ENCODE measurements at regions not wholly inside any gene's neighbourhood (a gene's known extent, or its start where the extent isn't known, plus 50 kb on each side); places are given as distances from the start of the nearest gene placed in this dataset.

DNA sequence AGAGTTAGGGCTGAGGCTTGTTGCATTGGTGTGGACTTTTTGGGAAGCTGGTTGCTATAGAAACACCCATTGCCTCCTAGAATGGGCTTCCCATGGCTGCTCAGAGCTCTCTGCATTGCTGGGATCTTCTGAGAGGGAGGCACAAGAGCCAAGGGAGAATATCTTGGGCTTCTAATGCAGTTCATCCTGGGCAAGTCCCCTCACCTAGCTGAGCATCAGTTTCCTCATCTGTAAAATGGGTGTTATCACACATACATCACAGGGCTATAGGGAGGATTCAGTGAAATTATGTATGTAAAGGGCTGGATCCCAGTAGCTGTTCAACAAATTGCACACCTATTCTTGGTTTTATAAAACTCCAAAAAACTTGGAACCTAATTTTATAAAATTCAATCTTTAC, 106.1 kb upstream of the ALDH1B1 start:
- DNase-seq (ENCODE audit: low spot score) = no peak

DNA sequence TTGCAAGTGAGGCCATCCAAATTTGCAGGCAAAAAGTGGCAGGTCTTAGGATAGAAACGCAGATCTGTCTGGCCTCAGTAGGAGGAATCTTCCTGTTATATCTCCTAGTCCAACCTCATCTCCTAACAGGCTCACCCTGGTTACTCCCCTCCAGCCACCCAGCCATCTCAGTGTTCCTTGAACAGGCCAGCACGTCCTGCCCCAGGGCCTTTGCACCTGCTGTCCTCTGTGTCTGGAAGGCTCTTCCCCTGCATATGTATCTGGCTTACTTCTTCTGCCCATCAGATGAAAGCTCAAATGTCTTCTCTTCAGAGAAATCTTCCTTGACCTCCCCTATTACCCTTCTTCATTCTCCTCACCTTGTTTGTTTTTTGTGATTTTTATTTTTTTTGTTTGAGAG, 107.3 kb upstream of the ALDH1B1 start:
- peak; percentile 14 for DNase-seq (ENCODE audit: low spot score)

DNA sequence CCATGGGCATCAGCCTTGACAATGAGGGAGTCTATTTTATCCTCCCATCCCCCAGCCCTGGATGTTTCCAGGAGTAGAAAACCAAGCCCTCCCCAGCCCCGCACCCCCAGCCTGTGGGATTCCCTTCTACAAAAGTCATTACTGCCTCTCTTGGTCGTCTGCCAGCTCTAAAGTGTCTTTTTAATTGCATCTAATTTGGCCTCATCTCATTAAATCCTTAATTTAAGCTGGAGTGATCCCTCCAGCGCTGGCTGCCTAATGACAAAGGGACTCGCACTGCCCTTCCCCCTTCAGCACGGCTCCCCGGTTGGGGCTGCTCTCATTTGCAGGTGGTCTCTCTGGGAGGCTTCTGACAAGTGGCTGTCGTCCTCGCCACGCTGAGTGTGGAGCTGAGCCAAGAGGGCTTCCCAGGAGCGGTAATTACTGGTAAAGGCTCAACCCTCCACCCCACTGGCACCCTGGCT, 107.9 kb upstream of the ALDH1B1 start:
- DNase-seq (ENCODE audit: low spot score) = peak; percentile 56

DNA sequence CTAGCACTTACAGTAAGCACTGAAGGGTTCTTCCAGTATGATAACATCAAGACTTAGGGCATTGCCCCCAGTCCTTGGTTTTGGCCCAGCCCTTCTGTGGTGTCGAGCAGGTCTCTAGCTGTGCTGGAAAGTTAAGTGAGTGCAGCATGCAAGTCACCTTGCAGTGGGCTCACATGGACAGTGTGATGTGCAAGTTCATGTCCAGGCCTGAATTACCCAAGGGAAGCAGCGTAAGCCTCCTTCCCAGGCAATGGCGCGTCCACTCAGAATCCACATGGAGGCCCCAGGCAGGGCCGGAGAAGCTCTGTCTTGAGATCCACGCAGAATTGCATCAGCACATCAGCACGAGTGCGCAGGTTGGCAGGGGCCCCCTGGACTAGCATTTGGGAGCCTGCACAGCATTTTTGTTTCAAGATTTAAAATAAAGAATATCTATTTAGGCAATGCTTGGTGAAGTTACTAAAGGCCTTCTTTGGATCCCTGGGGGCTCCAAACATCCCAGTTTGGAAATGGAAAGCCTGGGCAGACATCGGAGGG, 108.4 kb upstream of the ALDH1B1 start:
- peak; percentile 43 for DNase-seq (ENCODE audit: low spot score)

DNA sequence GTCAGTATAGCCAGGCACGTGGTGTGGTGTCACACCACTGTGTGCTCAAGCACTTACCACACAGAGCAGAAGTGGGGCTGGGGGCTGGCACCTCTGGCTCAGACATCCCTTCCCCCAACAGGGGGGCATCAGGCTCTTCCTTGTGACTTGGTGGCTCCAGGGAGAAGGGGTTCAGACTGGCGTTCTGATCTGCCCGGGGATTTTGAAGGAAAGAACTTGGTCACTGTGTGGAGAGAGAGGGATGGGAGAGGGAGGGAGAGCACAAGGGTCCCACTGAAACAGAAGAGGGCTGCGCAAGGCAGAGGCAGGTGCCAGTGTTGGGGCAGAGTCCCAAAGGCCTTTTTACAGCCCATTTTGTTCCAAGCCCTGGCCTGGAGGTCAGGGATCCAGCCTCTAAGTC, 109.7 kb upstream of the ALDH1B1 start:
- peak; percentile 31 for DNase-seq (ENCODE audit: low spot score)

DNA sequence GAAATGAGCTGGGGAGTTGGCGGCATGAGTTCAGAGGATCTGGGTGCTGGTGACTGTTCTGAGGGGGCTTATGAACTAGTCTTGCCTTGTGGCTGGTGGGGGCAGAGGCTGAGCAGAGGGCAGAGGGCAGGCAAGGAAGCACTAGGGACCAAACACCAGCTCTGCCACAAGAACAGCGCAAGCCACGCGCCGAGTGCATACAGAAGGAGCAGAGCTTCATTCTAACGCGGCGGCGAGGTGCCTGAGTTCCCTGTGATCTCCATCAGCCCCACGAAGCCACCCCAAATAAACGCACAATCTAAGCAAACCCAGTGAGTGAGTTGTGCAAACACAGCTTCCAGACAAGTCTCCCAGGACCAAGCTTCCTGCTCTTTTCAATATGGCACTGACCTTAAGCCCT, 110.6 kb upstream of the ALDH1B1 start:
- peak; percentile 22 for DNase-seq (ENCODE audit: low spot score)

DNA sequence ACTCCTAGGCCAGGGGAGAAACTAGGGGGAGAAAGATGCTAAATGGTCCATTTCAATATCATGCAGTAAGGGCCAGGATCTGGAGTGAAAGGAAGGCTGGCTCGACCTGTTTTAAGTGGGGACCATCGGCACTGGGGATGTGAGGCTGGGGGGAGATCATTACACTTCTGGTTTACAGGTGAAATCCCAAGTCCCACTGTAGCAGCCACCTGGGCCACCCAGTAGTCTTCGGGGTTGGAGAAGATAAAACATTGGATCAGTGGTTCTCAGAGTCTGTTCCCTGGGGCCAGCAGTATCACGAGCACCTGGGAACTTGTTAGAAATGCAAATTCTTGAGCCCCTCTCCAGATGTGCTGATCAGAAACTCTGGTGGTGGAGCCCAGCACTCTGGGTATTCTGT, 111.3 kb upstream of the ALDH1B1 start:
- DNase-seq (ENCODE audit: low spot score) = peak; percentile 21

DNA sequence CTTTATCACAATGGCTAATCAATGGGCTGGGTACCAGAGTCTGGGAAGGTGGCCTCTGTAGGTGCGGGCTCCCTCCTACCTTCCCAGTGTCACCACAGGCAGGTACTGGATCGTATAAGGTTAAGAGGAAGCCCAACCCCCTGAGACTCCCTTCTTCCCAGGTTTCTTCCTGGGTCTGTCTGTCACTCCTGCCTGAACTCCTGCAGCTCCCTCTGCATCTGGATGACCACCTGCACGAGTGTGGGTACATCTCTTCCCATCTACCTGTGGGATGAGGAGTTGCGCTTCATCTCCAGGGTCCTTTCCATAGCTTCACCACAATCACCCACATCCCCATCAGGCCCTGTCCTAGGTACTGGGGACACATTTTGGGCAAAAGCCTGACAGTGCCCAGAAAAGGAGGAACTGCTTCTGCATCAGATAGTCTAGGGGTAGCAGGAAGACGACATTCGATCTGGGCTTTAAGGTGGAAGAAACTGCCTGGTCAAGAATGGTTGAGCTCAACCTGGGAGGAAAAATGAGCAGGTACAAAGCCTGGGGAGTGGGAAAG, 112.2 kb upstream of the ALDH1B1 start:
- peak; percentile 16 for DNase-seq (ENCODE audit: low spot score)

DNA sequence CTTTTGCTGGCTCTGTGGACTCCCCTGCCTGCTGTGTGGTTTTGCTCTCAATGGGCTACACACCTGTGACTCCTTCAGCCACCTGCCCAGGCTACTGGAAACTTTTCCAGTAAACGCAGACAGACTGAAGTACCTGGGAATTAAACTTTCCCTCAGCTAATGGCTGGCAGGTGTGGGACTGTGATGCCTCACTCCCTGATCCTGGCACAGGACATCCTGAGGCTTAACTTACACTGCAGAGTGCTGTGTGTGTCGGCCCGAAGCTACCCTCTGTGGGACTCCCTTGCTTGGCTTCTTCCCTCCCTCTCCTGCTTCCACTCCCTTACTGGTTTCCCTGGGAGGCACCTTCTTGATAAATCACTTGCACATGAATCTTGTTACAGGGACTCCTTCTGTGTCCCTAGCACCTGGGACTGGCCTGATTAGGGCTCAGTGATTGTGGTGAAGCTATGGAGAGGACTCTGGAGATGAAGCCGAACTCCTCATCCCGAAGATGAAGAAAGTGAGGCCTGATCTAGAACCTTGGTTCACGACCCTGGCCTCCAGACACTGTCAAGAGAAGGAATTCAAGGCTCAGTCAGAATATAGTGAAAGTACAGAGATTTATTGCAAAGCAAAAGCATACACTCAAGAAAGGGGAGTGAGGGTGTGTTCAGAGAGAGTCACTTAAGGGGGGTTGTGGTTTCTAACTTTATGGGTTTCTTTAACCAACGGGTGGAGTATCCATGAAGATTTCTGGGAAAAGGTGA, 113.4 kb upstream of the ALDH1B1 start:
- DNase-seq (ENCODE audit: low spot score) = peak; percentile 26

DNA sequence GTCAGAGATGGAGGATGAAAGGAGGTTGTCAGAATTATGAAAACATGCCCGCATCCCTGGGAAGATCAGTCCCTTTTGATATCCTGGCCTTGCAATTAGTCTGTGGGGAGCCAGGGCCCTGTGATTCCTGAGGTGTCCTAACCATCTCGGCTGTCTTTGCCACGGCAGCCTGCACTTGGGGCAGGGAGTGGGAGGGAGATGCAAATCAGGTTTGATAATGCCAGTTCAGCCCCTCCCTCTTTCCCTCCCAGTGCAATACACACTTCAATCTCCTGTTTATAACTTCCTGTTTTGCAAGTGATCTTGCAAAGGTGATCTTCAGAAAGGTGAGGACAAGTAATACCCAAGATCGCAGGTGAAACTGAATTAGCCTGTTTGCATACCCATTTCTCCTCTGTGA, 114.0 kb upstream of the ALDH1B1 start:
- DNase-seq (ENCODE audit: low spot score) = no peak

DNA sequence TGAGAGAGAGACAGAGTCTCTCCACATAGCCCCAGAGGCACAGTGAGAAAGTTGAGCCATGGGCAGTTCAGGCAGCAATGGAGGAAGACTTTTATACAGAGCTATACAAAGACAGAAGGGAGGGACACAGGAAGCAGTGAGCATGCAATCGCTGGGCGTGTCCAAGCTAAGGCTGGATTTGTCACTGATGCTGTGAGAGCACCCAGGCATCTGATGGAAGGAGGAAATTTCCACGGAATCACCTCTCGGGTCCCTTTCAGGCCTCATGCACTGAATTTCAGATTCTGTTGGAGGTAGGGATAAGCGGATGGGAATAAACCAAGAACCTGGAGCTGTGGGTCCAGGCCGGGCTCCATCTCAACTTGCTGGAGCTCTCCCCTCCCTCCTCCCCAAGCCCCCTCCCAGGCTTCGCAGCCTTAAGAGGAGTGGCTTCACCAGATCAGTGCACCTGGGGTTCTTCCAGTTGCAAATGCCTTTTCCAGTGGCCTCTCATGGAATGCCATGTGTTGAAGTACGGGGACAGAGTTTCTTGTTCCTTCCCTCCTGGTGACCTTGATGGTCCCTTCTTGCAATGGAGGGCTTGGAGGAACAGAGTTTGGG, 114.8 kb upstream of the ALDH1B1 start:
- no peak for DNase-seq (ENCODE audit: low spot score)

DNA sequence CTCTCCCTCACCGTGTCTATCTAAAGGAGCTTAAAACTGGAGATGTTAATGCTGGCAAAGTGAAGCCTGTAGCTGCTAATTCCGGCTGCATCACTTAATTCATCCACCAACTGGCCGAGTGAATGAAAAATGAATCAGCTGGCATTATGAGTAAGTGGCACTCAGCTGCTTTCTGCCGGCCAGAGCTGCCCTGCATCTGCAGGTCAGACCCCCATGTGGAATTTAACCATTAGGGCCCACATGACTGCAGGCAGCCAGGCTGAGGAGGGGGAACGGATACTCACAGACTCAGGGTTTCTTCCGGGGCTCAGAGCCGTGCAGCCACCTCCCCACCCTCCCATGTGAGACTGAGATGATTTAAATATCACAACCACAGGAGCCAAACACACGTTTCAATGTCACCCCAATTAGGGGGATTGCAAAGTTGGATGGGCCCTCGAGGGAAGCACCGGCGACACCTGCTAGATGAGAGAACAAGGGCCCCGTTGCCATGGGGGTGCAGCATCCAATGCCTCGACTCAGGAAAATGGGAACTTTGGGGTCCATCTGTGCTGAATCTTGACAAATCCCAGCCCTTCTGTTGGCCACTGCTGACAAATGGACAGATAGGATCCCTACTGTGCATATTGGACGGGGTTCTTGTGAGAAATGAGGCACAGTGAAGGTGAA, 115.6 kb upstream of the ALDH1B1 start:
- DNase-seq (ENCODE audit: low spot score) = no peak

DNA sequence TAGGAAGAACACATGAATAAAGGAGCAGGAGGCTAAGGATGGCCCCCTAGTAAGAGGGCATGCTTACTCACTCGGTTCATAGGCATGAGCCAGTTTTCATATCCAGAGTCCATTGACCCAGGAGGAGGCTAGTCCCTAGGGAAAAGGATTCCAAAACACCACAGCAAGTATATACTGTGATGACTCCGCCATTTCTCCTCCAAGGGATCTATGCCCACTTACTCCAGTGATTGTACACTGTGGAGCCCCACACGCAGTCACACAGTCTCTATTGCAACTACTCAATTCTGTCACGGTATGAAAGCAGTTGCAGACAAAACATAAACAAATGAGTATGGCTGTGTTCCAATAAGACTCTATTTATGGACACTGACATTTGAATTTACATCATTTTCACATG, 117.7 kb upstream of the ALDH1B1 start:
- no peak for DNase-seq (ENCODE audit: low spot score)

DNA sequence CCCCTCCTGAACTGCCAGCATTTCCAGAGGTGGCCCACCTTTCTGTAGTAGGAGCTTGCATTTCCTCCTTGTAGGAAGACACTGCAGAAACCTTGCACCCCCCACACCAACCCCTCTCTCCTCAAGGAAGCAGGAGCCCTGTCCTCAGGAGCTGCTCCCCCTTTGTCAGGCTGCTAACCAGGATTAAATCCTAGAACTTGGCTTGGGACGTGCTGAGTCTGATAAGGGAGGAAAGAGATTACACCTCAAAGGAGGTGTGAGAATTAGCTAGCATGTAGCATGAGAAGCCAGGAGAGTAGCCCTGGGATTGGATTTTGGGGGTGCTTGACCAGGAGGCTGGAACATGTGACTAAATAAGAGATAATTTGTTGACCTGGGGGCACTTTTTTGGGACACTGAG, 119.8 kb upstream of the ALDH1B1 start:
- DNase-seq (ENCODE audit: low spot score) = no peak

DNA sequence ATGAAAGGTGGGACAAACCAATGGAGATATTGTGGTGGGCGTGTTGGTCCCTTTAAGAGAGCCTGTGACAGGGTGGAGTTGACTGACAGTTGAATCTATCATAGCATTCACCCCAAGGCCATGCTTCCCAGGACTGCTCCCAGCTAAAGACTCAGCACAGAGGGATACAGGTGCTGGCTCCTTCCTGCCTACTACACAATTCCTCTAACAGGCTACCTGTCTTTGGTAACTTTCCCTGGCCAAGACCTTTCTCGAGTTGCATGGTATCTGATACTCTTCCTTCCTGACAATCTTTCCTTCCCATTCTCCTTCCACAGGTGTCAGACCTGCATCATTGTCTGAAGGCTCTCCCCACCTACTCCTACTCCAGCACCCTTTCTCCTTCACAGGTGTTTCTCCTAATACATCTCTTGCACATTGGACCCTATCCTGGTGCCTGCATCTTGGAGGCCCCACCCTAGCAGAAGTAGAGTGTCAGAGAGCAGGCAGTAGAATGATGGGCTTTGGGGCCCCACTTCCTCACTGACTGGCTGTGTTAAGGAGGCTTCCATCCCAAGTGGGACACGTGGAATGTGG, 120.7 kb upstream of the ALDH1B1 start:
- no peak for DNase-seq (ENCODE audit: low spot score)

DNA sequence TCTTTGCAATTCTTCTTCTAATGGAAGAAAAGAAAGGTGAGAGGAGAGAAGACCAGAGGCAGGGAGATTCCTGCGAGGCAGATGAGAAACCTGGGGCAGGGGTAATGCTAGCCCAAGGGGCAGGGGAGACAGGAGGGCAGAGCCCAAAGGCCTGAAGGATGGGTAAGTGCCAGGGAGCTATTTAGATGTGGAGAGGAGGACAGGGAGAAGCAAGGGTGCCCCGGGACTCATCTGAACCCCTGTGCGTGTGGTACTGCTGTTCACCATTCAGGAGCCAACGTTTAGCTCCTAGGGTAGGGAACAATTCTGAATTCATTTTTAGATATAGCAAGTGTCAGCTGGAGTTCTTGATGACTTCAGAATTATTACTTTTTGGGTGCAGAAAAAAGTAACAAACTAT, 122.7 kb upstream of the ALDH1B1 start:
- DNase-seq (ENCODE audit: low spot score) = no peak

DNA sequence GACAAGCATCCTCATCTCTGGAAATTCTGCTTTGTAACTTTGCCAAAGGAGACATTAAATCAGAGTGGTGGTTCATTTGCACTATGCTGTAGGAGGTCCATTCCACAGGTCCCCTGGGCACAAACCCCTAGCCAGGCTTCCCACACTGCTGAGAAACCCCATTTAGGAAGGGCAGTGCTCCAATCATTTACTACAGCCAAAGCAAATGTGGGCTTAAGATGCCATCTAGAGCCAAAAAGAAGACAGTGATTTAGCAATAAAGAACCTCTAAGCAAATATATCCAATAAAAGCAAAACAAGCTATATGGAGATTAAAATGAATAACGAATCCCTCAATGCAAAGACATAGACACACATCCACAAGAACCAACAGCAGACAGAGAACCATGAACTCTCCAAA, 129.0 kb upstream of the ALDH1B1 start:
- no peak for DNase-seq (ENCODE audit: low spot score)

DNA sequence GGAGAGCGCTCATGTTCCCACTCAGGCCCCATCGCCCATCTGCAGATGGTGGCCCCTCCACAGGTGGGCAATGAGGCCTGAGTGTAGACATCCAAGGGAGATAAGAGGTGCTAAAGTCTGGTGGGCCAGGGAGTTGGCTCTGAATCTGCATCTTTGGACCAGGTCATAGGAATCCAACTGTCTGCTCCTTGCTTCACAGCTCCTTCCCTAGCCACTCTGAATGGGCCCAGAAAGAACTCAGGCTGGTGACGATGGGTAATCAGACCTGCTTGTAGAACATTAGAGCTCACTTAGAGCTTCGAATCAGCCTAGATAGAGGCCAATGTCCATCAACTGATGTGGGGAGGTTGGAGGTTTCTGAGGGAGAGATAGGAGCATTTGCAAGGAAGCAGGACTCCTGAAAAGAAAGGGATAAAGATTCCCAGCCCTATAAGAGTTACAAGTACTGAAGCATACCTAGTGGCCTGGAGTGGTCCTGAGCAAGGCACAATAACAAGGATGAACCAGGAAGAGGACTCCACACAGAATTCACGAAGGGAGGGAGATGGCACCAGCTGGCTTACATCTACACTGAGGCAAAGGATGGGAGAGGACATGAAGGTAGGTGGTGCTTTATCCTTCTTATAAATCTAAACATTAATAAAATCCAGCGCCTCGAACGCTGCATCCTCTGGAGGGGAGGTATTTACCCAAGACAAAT, 132.8 kb upstream of the ALDH1B1 start:
- no peak for DNase-seq (ENCODE audit: low spot score)

DNA sequence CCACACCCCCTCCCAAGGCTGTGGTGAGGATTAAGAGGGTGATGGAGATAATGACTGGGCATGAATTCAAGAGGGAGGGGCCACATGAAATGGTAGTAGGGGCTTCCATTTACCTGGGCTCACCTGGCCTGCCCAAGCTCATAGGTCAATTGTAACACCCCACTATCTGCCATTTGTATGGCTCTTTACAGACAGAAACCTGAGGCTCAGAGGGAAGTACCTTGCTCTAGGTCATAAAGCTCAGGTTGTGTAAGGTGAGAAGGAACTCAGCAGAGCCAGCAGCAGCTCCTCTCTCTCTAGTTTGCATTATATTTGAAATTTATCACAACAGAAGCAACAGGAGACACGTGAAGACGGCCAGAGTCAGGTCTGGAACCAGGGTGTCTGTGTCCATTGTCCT, 133.4 kb upstream of the ALDH1B1 start:
- no peak for DNase-seq (ENCODE audit: low spot score)

DNA sequence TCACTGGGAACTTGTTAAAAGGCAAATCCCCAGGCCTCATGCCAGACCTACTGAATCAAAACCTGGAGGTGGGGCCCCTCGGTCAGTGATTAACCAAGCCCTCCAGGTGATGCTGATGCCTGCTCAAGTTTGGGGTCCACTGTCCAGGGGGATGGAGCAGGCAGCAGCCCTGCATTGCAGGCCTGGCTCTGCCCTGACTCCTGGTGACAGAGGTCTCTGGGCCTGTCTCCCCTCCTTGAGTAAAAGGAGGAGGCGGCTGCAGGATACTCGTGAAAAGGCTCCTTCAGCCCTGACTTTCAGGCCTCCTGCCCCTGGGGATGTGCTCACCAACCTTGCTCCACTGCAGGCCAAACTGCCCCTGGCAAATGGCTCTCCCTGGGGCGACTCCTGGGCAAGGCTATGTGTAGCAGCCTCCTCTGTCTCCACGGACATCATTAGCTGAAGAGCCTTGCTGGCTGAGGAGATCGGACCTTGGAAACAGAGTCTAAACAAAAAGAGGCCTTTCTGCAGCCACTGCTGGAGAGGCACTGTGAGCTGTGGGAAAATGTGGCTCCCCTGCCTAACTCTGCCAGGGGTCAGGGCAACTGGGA, 134.8 kb upstream of the ALDH1B1 start:
- DNase-seq (ENCODE audit: low spot score) = no peak

DNA sequence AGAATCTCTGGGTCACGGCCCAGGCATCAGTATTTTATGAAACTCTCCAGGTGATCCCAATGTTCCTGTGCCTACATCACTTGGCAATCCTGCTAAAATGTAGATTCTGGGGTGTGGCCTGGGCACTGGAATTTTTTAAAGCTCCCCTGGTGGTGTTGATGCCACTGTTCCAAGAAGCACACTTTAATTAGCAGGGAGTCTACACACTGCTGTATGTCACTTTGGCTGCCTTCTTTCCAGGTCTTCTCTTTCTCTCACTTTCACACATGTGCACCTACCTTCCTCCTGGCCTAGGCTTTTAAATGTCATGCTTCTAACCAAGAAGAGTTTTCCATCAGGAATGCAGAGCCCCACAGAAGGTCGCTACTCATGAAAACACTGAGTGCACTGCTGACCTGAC, 136.0 kb upstream of the ALDH1B1 start:
- DNase-seq (ENCODE audit: low spot score) = no peak

Measured in ecto neural progenitor cell (in vitro differentiated cells).